ENCODE measurements at regions not wholly inside any gene's neighbourhood (a gene's known extent, or its start where the extent isn't known, plus 50 kb on each side); places are given as distances from the start of the nearest gene placed in this dataset.

DNA sequence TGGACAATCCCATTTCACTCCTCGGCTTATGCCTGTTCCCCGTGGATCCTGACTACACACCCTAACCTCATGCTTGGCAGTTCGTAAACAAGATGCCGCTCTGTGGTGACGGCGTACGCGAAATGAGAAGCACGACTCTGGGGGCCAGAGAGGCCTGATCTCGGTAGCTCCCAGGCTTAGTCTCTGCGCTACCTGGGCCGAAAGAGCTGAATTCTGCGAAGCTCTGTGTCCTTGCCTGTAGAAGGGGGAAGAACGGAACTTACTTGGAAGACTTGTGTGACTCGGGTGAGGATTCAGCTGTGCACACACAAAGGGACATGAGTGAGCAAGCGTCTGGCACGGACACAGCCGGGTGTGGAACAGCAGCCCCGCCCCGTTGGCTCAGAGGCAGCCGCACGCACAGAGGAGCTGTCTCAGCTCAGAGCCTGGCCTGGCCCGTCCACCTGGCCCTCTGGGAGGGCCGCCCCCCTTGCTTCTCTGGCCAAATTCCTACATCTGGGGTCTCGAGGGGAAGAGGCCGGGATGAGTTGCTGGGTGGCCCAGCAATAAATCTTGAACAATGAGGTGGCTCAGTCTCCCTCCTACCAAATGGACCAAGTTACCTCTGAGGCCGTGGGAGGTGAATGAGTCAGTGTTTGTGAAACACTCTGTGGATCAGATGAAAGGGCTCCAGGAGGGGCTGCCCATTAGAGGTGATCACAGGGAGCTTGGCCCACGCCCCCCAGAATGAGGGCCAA, 83.8 kb downstream of the PDGFA start:
- Mint-ChIP-seq H3K27ac (peak overlapping the region in 2 of 3 experiments; percentile 70 to 79; a peak in 3 of 7 replicates), H3K4me1 (peaks cover 20 to 26% of the 10 kb centered on the region in 2 experiments), H3K4me3 (no peak overlapping the region; a peak in 1 of 5 replicates), H3K36me3 (ENCODE audit: insufficient read depth in 1 of 3, low read depth in 3 of 3) (peaks cover 0 to 2% (median 0%) of the 10 kb centered on the region in 3 experiments; a peak in 1 of 7 replicates), H3K9me3 (peaks cover 0 to 3% of the 10 kb centered on the region in 2 experiments; a peak in 3 of 5 replicates), H3K27me3 (ENCODE audit: low read depth) (peaks cover 5% of the 10 kb centered on the region)
- Histone ChIP-seq H4K91ac (ENCODE audit: insufficient read length, low read depth, low read length) (no peak overlapping the region), H2BK15ac (ENCODE audit: low read depth, low read length) (no peak overlapping the region), H4K20me1 (ENCODE audit: control insufficient read depth, insufficient read depth, insufficient read length) (no peaks in the 10 kb centered on the region), H2BK20ac (ENCODE audit: low read depth, low read length, poor library complexity, severe bottlenecking) (no peak overlapping the region), H2BK12ac (ENCODE audit: insufficient read length, low read depth, low read length) (no peak overlapping the region), H3K9ac (ENCODE audit: extremely low read depth, insufficient read length, low read length) (no peak overlapping the region), H2AFZ (ENCODE audit: low read length) (no peak overlapping the region), H3K4me2 (ENCODE audit: insufficient read depth, insufficient read length, low read length) (no peak overlapping the region), H4K5ac (ENCODE audit: insufficient read length, low read depth, low read length) (no peak overlapping the region), H2AK5ac (ENCODE audit: insufficient read length, low read length) (no peak overlapping the region), H3K4me1 (ENCODE audit: insufficient read depth, low read length) (no peaks in the 10 kb centered on the region), H2BK120ac (ENCODE audit: low read depth, low read length, poor library complexity, severe bottlenecking) (no peak overlapping the region), H3K23me2 (ENCODE audit: insufficient read length, low read depth, low read length, poor library complexity, severe bottlenecking) (no peaks in the 10 kb centered on the region), H3T11ph (ENCODE audit: low read length) (no peak overlapping the region), H3K56ac (ENCODE audit: insufficient read length, low read depth, low read length) (no peak overlapping the region), H3K18ac (ENCODE audit: insufficient read length, low read depth, low read length) (no peak overlapping the region), H3K9me3 (ENCODE audit: control insufficient read depth, low read depth, low read length) (no peaks in the 10 kb centered on the region), H3K79me2 (ENCODE audit: insufficient read depth, low read length) (no peaks in the 10 kb centered on the region), H3K23ac (ENCODE audit: insufficient read length, low read depth, low read length) (no peak overlapping the region), H3K27me3 (ENCODE audit: insufficient read depth, low read length) (no peaks in the 10 kb centered on the region), H3K27ac (ENCODE audit: insufficient read length, low read depth, low read length) (no peak overlapping the region), H3K14ac (ENCODE audit: insufficient read depth, low read length) (no peak overlapping the region), H3K79me1 (ENCODE audit: insufficient read depth, low read depth, low read length, poor library complexity, severe bottlenecking) (no peaks in the 10 kb centered on the region), H2BK5ac (ENCODE audit: insufficient read length, low read length) (no peak overlapping the region), H3K4ac (ENCODE audit: low read depth, low read length) (no peak overlapping the region), H4K8ac (replicated peaks; ENCODE audit: insufficient read length, low read depth, low read length) (no peak overlapping the region)
- WGBS (ENCODE audit: extremely low coverage, insufficient read length, low lambda C conversion rate): no CpG with 5 or more reads among the region's 28 CpGs
- no peak for TF ChIP-seq CTCF (conservative IDR thresholded peaks at IDR 0.05)
- DNase-seq: no peak
